OCI-LY1 (cell line): ENCODE measurements at regions not wholly inside any gene's neighbourhood (a gene's known extent, or its start where the extent isn't known, plus 50 kb on each side); places are given as distances from the start of the nearest gene placed in this dataset.

Source experiments
- H2AFZ ChIP-seq: fragments of 200-600 bp; sonication (generic), shearing (Covaris generic); 2 replicates; pipeline ENCODE4 v1.6.0; 2014; ENCODE audit warnings: antibody characterized with exemption, mild to moderate bottlenecking, low read length
- H3F3A ChIP-seq: fragments of 200-600 bp; sonication (generic), shearing (Covaris generic); 2 replicates; pipeline ENCODE4 v1.6.0; 2014; ENCODE audit warnings: mild to moderate bottlenecking, antibody characterized with exemption, low read length, moderate library complexity; ENCODE audit not compliant: insufficient read depth
- H3K27ac ChIP-seq: fragments of 200-600 bp; sonication (generic); 2 replicates; pipeline ENCODE4 v1.5.1; 2014; ENCODE audit warnings: low read length, mixed run types, mild to moderate bottlenecking, low read depth; ENCODE audit not compliant: poor library complexity, severe bottlenecking
- H3K27me3 ChIP-seq: fragments of 200-600 bp; sonication (generic); 2 replicates; pipeline ENCODE4 v1.6.0; 2014; ENCODE audit warnings: antibody characterized with exemption, mild to moderate bottlenecking, low read length, moderate library complexity; ENCODE audit not compliant: insufficient read depth
- H3K36me3 ChIP-seq: fragments of 200-600 bp; sonication (generic); 2 replicates; pipeline ENCODE4 v1.6.1; 2014; ENCODE audit warnings: mild to moderate bottlenecking, antibody characterized with exemption, low read length, moderate library complexity, mixed read lengths; ENCODE audit not compliant: insufficient read depth
- H3K4me1 ChIP-seq: fragments of 200-600 bp; sonication (generic); 2 replicates; pipeline ENCODE4 v1.5.1; 2014; ENCODE audit warnings: mild to moderate bottlenecking, low read length, moderate library complexity; ENCODE audit not compliant: insufficient read depth, severe bottlenecking
- H3K4me2 ChIP-seq: fragments of 200-600 bp; sonication (generic), shearing (Covaris generic); 2 replicates; pipeline ENCODE4 v1.6.1; 2014; ENCODE audit warnings: low read length
- H3K4me3 ChIP-seq: fragments of 200-600 bp; sonication (generic); 2 replicates; pipeline ENCODE4 v1.5.1; 2014; ENCODE audit warnings: low read length, low read depth, mild to moderate bottlenecking, mixed read lengths; ENCODE audit not compliant: poor library complexity, severe bottlenecking
- H3K79me2 ChIP-seq: fragments of 200-600 bp; shearing (Covaris generic); 2 replicates; pipeline ENCODE4 v1.6.1; 2016; ENCODE audit warnings: mixed run types, low read length, mixed read lengths; ENCODE audit not compliant: insufficient read depth
- H3K9ac ChIP-seq: fragments of 200-600 bp; sonication (generic), shearing (Covaris generic); 2 replicates; pipeline ENCODE4 v1.6.1; 2014; ENCODE audit warnings: mild to moderate bottlenecking, low read length, mixed read lengths
- H3K9me2 ChIP-seq: fragments of 200-600 bp; sonication (generic), shearing (Covaris generic); 2 replicates; pipeline ENCODE4 v1.6.1; 2014; ENCODE audit warnings: low read depth, mild to moderate bottlenecking, low read length, mixed read lengths
- H3K9me3 ChIP-seq: fragments of 200-600 bp; shearing (Covaris generic); 2 replicates; pipeline ENCODE4 v1.6.1; 2014; ENCODE audit warnings: low read length, mixed read lengths
- H4K20me1 ChIP-seq: fragments of 200-600 bp; sonication (generic), shearing (Covaris generic); 2 replicates; pipeline ENCODE4 v1.6.0; 2016; ENCODE audit warnings: mild to moderate bottlenecking, low read length; ENCODE audit not compliant: insufficient read depth
- EZH2 ChIP-seq: fragments of 200-600 bp; sonication (generic), shearing (Covaris generic); IDR thresholded peaks from 2 replicates; pipeline ENCODE4 v1.8.0; 2017; ENCODE audit warnings: borderline replicate concordance, mixed run types, mild to moderate bottlenecking, antibody characterized with exemption, low read length, moderate library complexity, mixed read lengths
- TF ChIP-seq, protein P1 (sequence below): fragments of 200-600 bp; sonication (generic), shearing (Covaris generic); IDR thresholded peaks from 2 replicates; pipeline ENCODE4 v1.5.1; 2017; ENCODE audit warnings: mild to moderate bottlenecking, antibody characterized with exemption, low read length, moderate library complexity, mixed read lengths

- Histone ChIP-seq H3K4me2 (no peak overlapping the region), H3K4me1 (no peaks in the 10 kb centered on the region), H3K27me3 (no peaks in the 10 kb centered on the region; the same call in 1 of the 2 replicates), H4K20me1 (no peaks in the 10 kb centered on the region), H3K27ac (no peak overlapping the region), H3K36me3 (no peaks in the 10 kb centered on the region), H3K9me2 (no peaks in the 10 kb centered on the region), H2AFZ (no peak overlapping the region), H3K9ac (no peak overlapping the region), H3K9me3 (no peaks in the 10 kb centered on the region), H3K4me3 (no peak overlapping the region), H3K79me2 (no peaks in the 10 kb centered on the region), H3F3A (no peaks in the 10 kb centered on the region)
- TF ChIP-seq EZH2, result no peak
- TF ChIP-seq, protein P1, sequence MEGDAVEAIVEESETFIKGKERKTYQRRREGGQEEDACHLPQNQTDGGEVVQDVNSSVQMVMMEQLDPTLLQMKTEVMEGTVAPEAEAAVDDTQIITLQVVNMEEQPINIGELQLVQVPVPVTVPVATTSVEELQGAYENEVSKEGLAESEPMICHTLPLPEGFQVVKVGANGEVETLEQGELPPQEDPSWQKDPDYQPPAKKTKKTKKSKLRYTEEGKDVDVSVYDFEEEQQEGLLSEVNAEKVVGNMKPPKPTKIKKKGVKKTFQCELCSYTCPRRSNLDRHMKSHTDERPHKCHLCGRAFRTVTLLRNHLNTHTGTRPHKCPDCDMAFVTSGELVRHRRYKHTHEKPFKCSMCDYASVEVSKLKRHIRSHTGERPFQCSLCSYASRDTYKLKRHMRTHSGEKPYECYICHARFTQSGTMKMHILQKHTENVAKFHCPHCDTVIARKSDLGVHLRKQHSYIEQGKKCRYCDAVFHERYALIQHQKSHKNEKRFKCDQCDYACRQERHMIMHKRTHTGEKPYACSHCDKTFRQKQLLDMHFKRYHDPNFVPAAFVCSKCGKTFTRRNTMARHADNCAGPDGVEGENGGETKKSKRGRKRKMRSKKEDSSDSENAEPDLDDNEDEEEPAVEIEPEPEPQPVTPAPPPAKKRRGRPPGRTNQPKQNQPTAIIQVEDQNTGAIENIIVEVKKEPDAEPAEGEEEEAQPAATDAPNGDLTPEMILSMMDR, result no peak
Measured at GRCh38 chr14:97055355-97055754, 258.2 kb downstream of the VRK1 start.

- Histone ChIP-seq H3K79me2 (no peaks in the 10 kb centered on the region), H3K36me3 (no peaks in the 10 kb centered on the region), H3K4me1 (no peaks in the 10 kb centered on the region), H3K9ac (no peak overlapping the region), H3K9me3 (no peaks in the 10 kb centered on the region), H3K27me3 (no peaks in the 10 kb centered on the region; the same call in 1 of the 2 replicates), H4K20me1 (no peaks in the 10 kb centered on the region), H3K4me3 (no peak overlapping the region), H2AFZ (no peak overlapping the region), H3K27ac (no peak overlapping the region), H3K9me2 (no peaks in the 10 kb centered on the region), H3F3A (no peaks in the 10 kb centered on the region), H3K4me2 (no peak overlapping the region)
- TF ChIP-seq EZH2, result no peak
- TF ChIP-seq, protein P1, result no peak
Measured at GRCh38 chr14:97056086-97056485, 258.9 kb downstream of the VRK1 start.

DNA sequence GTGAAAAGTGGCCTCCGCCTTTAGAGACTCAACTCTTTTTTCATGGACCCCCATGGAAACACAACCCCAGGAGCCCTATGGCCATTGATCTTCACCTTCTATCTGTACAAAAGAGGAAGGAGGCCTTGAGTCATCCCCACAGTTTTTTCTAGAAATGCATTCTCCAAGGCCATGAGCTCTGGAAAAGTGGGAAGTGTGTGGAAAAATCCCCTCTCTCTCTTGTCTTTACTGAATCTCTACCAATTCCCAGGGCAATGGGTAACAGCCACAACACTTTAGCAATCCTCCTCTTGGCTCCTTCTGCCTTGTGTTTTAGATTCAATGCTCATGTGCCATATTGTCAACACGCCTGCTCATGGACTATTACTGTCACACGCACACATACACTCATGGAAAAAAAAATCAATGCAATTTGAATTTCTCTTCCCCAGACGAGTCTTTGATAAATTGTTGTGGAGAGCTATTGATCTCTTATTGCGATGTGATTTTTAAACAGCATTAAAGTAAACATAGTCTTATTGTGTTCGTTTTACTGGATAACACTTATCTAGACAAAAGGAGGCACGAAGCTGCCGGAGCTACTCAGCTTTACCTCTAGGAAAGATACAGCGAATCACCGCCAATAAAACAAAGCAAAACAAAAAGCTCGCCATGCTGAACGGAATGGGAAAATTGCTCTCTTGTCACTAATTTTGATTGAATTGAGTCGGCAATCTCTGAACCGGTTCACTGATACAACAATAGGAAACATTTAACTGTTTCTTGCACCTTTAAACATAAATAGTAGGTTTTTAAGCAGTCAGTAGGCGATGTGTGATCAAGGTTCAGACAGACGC is 260.3 kb downstream of the VRK1 start:
- Histone ChIP-seq H3K4me1 (no peaks in the 10 kb centered on the region), H3K4me3 (no peak overlapping the region), H3K9me2 (no peaks in the 10 kb centered on the region), H3K9me3 (no peaks in the 10 kb centered on the region), H3K9ac (no peak overlapping the region), H3F3A (no peaks in the 10 kb centered on the region), H3K27ac (no peak overlapping the region), H4K20me1 (no peaks in the 10 kb centered on the region), H3K36me3 (no peaks in the 10 kb centered on the region), H3K4me2 (no peak overlapping the region), H3K79me2 (no peaks in the 10 kb centered on the region), H3K27me3 (no peaks in the 10 kb centered on the region; the same call in 1 of the 2 replicates), H2AFZ (no peak overlapping the region)
- TF ChIP-seq EZH2, result no peak
- TF ChIP-seq, protein P1, result no peak
